ENCODE measurements at regions not wholly inside any gene's neighbourhood (a gene's known extent, or its start where the extent isn't known, plus 50 kb on each side); places are given as distances from the start of the nearest gene placed in this dataset.

DNA sequence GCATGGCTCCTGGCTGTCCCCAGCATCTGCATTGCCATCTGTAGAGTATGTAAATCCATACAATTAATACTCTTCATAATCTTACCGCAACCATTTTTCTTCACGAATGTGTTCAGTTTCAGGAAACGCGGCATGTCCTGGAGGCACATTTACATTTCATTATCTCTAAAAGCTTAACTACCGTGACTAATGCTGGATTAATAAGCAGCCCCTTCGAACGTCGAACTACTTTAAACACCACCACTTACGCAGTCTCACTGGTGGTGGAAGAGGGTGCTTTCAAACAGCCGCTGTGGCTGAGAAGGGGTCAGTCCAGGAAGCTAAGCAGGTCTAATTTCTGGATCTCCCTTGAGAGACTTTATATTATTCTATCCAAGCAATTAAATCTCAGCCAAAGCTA lies 85.6 kb downstream of the C5orf15 start:
- DNase-seq (ENCODE audit: low read depth in 4 of 4, low spot score in 3 of 4), result no peak

DNA sequence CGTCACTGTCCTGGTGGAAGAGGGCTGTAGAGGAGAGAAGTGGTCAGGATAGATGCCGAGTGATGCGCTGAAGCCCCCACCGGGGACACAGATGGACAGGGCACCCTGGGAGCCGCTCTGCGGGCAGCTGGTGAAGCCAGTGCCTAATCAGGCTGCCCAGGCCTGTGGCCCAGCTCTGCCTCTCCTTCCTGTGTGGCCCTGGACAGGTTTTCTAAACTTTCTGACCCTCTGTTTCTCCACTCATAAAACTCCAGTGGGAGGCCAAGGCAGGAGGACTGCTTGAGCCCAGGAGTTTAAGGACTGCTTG lies 86.1 kb downstream of the C5orf15 start:
- DNase-seq (ENCODE audit: low read depth in 4 of 4, low spot score in 3 of 4), result no peak

DNA sequence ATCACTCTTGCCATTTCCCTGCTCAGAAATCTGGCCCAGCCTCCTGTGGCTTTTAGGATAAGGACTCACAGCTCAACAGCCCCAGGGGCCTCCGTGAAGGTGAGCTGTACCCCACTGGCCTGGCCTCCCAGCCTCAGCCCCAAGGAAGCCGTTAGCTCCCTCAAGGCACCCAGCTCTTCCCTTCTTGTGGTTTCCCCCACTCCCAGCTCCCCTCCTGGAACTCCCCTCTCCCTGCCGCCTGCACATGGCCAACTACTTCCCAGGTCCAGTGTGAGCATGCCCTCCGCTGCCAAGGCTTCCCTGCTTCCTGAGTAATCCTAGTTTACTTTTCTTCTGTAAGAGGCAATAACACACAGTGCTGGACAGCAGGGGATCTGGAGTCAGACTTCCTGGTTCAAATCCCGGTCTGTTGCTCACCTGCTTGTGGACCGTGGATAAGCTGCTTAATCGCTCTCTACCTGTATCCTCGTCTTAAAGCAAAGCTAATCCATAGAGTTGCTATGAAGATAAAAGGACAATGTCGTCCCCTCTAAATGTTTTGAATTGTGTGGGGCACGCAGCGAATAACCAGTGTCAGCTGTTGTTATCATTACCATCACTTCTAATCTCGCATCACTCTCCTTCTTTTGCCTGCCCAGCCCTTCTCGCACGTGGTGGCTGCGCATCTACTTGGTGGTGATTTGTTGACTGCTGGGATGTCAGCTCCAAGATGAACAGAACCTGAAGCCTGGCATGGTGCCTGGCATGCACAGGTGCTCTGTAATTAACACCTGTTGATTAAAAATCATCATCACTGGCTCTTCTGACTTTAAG lies 86.6 kb downstream of the C5orf15 start:
- no peak for DNase-seq (ENCODE audit: low read depth in 4 of 4, low spot score in 3 of 4)

DNA sequence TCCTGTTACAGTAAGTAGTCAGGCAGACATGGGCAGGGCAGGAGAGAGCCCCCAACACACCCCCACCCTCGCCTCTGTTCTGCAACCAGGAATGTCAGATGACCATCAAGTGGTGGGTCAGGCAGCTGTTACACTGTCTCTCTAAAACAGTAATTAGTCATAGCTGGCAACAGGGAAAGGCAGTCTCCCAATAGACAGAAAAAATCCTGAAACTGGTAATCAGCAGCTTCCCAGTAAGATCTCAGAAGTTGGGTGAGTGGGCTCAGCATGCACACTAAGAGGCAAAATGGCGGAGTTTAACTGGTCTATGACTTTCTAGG lies 90.2 kb downstream of the C5orf15 start:
- DNase-seq (ENCODE audit: low read depth in 4 of 4, low spot score in 3 of 4), result no peak

DNA sequence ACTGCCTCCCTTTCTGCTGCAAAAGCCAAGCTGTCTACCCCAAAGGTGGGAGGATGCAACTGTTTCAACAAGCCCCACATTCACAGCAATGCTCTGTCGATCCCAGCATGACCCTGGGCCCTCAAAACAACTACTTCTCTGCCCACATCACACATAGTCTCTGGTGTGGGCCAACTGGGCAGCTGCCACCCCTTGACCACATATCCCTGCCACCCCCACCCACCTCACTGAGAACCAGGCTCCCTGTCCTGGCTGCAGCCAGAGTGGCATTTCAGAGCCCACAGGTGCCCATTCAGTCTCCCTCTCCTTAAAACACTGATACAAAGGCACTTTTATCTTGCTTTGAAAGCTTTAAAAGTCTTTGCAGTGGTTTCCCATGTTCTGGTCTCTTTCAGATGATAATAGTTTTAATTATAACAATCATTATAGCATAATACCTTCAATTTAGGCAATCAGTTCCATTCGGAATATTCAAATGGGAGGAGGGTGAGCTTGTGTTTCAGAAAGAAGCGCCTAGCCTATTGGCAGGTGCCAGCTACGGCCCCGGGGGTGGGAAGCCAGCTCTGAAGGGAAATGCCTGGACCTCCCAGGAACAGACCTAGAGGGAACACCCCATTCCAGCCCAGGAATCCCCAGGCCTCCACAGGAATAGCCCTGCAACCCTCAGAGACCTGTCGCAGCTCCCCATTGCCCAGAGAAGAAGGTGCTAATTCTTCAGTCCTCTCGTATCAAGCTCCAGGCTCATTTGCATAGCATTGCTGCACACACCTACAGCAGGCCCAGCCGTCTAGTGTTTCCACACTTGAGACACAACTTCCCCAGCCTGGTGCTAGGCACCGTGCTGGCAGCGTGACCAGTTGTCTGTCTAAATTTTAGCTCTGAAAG lies 90.8 kb downstream of the C5orf15 start:
- no peak for DNase-seq (ENCODE audit: low read depth in 4 of 4, low spot score in 3 of 4)

DNA sequence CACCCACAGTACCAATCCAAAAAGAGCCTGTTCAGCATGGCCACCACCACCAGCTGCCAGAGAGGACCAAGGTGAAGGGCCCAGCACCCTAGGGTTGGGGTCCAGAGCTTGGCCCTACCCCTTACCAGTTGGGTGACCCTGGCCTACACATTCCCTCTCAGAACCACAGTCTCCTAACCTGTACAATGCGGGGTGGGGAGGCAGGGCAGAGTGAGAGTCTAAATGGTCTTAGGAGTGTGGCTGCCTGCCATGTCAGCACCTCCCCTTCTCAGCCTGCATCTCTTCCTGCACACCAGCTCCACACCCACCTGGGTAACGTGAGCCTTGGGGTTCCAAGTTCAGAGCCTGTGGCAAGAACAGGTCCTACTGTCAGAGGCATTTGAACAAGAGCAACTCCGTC lies 92.2 kb downstream of the C5orf15 start:
- no peak for DNase-seq (ENCODE audit: low read depth in 4 of 4, low spot score in 3 of 4)

DNA sequence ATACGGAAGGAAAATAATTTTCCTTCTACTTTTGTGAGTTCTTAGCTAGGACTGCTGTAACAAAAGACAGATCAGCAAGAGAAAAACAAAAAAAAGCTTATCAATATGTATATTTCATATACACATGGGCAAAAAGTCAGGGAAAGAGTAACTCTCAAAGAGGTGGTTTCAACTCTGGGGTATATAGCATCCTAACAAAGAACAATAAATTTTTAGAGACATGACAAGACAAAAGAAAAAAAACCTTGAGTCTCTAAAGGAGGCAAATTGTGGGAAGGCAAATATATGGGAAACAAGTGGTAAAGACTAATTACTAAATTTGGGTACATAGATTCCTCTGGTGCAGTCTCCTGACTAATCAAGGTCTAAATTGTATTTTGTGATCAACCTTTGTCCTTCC lies 93.2 kb downstream of the C5orf15 start:
- DNase-seq (ENCODE audit: low read depth in 4 of 4, low spot score in 3 of 4), result no peak

DNA sequence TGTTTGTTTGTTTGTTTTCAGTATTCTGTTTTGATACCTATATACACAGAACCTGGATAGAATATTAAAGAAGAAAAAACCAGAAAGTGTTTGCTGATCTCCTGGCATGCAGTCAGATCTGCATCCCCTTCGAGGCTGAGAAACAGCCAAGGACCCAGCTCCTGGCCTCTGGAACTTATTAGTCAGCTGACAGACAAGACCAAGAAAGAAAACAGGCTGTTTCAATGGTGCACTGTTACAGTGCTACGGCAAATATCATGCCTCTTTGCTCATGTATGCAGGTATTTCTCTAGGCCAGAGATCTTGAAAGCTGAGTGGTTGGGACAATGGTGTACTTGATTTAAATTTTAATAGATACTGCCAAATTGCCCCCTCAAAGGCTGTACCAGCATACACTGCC lies 95.0 kb downstream of the C5orf15 start:
- no peak for DNase-seq (ENCODE audit: low read depth in 4 of 4, low spot score in 3 of 4)

DNA sequence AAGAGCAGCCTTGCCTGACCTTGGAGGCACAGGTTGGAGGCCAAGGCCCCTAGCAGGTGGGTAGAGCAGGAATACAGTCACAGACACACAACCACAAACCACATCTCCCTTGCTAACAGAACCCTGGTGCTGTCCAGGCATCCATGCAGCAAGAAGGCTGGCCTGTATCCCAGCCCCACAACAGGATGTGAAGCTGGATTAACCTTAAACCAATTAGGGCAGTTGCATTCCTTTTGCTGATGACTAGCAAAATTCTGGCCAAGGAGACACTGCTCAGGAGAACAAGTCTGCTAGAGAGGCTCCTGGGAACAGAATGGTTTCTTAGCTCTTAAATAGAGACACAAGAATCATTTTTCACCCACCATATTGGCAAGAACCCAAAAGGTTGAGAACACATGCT lies 97.8 kb downstream of the C5orf15 start:
- DNase-seq (ENCODE audit: low read depth in 4 of 4, low spot score in 3 of 4), result no peak

DNA sequence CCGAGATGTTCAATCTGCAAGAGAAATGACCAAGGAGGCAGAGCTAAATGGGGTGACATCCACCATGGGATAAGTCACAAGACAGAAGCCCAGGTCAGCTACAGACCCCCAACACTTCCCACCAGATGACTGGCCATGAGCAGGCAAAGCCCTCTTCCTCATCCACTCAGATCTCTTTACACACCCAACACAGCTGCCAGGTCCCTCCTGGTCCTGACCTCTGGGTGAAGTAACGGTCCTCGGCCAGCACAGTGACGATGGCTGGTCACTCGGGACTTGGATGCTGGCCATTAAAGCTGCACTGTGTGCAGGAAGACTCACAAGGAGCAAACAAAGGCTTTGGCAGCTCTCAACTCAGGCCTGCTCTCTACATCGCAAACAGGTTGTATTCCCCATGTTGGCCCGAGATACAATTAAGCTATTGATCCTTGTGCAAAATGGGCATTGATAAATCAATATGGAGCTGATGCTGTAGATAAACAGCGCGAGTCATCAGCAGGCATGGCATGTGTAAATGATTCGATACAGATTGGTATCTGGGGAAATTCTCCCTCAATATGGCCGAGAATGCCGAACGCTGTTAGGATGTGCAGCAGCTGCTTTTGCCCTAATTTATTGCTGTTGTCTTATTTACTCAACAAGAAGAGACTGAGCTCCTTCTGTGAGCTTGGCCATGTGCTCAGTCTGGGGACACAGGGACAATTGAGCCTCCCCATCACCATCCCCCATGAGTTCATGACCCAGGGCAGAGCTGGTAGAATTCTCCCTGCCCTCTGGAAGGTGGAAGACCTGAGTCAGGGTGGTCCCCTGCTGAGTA lies 98.7 kb downstream of the C5orf15 start:
- DNase-seq (ENCODE audit: low read depth in 4 of 4, low spot score in 3 of 4), result no peak

DNA sequence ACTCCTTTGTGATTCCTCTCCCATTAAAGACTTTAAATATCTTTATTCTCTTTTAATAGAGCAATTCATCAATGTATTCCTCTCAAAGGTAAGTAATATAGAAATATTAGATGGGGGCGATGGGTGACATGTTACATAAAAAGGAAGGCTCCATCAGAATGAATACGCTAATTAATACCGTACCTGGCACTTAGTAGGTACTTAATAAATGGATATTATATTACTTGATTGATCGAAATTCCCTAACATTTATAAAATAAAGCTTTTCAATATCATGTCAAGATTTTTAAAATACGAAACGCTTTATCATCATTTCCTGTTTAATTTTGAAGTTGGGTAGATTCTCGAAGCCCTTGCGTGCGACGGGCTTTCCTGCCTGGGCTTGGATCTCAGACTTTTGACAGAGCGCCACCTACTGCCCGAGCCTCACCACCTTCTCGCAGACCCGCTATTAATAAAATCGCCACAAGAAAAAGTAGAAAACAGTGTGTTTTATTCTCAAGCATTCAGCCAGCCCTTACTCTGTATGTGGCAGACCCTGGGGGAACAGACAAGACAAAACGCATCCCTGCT lies 99.4 kb downstream of the C5orf15 start:
- peak; percentile 48 to 68 (median 65) for DNase-seq (ENCODE audit: low read depth in 4 of 4, low spot score in 3 of 4)

DNA sequence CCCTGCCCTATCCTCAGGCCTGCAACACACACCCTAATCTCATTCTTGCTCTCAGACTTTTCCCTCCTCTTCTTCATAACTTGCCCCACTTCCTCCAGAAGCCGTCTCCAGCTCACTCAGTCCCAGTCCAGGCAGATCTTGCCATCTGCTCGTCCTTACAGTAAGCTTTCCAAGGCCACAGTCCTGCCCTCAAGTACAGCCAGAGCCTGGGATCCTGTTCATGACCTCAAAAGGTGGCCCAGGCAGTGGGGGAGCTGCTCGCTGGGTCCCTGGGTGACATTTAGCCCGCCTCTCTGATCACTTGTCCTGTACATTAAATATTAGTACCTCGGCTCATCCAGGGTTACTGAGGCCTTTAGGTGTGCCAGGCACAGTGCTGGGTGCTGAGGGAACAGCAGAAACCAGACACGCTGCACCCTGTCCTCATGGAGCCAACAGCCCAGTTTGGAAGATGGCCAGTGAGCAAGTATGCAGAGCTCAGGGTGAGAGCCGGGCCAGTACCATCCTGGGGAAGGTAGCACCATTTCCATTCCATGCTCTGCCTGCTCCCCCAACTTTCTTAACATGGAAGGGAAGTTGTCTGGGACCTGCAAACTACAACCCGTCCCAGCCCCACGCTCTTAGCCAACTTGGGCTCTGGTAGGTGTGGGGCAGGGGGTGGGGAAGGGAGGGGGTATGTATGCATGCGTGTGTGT lies 100.4 kb downstream of the C5orf15 start:
- no peak for DNase-seq (ENCODE audit: low read depth in 4 of 4, low spot score in 3 of 4)

DNA sequence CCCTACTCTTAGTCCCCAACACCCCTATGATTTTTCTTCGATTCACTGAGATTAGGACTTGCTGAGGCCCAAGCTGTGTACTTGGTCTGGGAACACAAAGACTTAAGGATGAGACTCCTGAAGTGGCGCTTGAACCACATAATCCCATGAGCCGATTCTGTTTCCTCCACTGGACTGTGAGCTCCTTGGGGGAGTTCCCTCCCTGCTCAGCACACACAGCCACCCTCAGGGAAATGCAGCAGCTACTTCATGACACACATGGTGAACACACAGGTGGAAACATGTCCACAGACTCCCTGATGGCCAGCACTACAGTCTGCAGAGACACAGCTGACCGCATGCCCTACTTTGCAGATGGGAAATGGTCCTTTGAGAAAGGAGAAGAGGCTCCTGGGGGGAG lies 101.1 kb downstream of the C5orf15 start:
- DNase-seq (ENCODE audit: low read depth in 4 of 4, low spot score in 3 of 4), result no peak

DNA sequence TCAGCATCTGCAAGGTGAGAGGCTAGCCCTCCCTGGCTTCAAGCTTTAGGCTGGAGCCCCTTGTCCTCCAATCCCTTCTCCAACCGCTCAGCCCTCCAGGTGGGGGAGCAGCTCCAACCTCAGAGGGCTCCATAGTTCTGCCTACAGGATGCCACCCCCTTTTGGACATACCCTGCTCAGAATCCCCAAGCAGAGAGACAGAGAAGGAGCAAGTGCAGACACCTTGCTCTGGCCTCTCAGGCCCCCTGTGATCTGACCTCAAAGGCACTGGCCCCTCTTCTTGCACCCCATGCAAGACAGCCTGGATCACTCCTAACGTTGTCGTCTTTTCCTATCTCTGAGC lies 101.6 kb downstream of the C5orf15 start:
- DNase-seq (ENCODE audit: low read depth in 4 of 4, low spot score in 3 of 4), result no peak

DNA sequence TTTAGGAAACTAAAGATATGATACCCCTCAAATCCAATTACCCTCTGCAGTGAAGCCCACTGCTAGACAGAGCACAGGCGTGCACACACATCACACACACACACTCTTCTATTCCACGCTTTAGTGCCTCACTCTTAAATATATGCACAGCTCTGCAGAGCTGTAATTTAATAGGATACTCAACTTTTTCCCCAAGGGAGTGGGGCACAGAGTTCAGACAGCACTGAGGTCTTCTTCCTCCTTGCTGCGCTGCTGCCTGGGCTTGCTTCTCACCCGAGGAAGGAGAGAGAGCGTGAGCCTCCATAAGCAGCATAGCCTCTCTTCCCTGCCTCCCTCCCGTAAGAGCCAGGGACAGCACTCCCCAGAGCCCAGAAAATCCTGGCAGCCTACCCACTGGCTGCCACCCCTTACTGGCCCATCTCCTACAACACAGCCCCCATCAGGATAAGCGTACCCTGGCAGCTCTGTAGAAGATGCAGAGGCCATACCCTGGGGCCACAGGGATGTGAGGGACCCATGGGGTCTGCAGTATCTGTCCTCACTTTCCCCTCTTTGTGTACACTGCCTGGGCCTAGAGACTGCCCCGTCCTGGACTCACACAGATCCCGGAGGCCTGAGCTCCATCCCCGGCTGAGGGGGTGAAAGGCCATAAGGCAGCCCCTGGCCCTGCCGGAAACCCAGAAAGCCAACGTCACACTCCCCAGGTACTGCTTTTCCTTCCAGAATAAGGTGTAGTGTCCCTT lies 102.1 kb downstream of the C5orf15 start:
- no peak for DNase-seq (ENCODE audit: low read depth in 4 of 4, low spot score in 3 of 4)

DNA sequence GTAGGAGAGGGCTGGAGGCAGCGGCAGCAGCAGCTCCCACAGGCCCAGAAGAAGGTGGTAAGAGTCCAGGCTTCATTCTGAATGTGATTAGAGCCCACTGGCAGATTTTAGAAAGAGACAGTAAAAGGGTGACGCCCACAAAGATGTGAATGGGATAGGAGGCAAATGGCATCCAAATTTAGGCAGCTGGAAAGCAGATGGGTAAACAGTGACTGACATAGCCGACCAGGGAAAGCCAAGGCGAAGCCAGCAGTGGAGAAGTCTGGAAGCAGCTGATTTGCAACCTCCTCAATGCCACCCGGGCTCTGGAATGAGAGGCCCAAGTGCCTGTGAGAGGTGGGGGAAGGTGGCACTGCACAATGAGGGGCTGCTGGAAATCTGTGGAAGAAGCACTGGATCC lies 103.3 kb downstream of the C5orf15 start:
- DNase-seq (ENCODE audit: low read depth in 4 of 4, low spot score in 3 of 4), result no peak

DNA sequence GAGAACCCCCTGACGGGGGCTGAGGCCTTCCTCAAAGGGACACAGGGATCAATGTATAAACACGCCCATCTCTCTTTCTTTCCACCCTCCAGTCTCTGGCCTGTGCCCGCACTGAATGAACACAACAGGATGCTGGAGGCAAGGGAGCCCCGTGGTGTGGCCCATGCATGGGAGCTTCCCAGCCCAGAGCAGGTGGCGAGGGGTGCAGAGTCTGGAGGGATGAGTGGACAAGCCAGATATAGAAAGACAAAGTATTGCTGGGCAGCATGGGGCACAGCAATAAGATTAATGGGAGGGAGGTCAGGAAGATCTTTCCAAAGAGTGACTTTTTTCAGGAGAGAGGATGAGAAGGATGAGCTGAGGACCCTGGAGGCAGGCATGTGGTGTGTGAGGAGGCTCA lies 103.7 kb downstream of the C5orf15 start:
- no peak for DNase-seq (ENCODE audit: low read depth in 4 of 4, low spot score in 3 of 4)

DNA sequence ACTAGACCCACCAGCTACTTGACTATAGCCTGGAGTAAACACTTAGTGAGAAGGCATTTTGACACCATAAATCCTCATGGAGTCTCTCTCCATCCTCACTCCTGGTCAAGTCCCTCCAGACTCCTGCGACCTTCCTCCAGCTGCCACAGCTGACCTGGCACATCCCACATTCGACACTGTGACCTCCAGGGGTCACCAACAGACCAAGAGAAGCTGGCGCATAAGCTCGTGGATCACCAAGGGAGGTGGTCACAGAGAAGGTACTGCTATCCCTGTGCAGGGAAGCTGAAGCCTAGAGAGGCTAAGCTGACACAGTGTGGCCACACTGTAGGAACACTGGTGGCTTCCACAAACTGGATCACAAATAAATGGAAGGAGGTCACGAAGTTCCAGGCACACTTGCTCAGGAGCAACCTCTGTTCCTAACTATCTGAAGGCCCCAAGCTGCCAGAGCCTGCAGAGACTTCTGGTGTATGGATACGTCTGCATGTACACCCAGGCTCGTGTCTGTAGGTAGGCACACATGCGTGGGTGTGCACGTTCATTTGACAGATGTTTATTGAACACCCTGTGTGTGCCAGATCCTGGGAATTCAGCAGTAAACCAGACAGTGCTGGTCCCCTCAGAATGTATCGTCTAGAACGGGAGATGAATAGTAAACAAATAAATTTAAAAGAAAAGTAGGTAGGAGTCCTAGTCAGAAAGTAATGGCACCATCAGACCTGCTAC lies 104.4 kb downstream of the C5orf15 start:
- no peak for DNase-seq (ENCODE audit: low read depth in 4 of 4, low spot score in 3 of 4)

DNA sequence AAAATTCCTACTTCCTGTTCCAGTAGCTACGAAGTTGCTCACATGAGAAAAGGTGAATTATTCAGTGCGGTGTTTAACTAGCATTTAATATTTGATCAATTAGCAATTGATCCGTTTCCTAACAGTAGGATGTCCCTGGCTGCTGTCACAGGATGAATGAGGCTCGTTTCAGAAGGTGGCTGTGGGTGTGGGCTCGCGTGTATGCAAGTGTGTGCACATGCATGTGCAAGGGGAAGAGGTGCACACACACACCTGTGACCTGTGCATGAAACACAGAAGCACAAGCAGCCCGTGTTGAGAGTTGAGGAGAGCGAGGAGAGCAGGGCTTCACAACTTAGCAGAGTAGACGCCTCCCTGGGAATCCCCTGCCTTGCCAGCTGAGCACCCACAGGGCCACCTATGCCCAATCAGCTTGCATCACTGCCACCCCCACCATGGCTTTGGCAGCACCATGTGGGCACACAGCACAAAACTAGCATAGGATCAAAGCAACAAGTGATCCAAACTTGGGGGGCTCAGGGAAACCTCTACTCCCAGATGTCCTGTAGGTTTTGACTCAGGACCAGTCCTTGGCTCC lies 107.2 kb downstream of the C5orf15 start:
- DNase-seq (ENCODE audit: low read depth in 4 of 4, low spot score in 3 of 4), result no peak

All from right renal pelvis (tissue), 4 donors.